Smooth muscle cell (in vitro differentiated cells): ENCODE measurements at regions not wholly inside any gene's neighbourhood (a gene's known extent, or its start where the extent isn't known, plus 50 kb on each side); places are given as distances from the start of the nearest gene placed in this dataset.

ENCODE experiments used
- DNase-seq: peaks from one replicate; lab custom pipeline; 2025; ENCODE audit not compliant: unreplicated experiment; lab: John Stamatoyannopoulos, UW
- H2AFZ ChIP-seq: fragments of 200-600 bp; sonication (generic); 2 replicates; pipeline ENCODE4 v1.6.0; 2016; ENCODE audit warnings: antibody characterized with exemption, low read depth, mild to moderate bottlenecking
- H3F3A ChIP-seq: fragments of 200-600 bp; sonication (generic); 2 replicates; pipeline ENCODE4 v1.6.0; 2017; ENCODE audit warnings: antibody characterized with exemption, low read depth
- H3K27ac ChIP-seq: fragments of 200-600 bp; sonication (generic); 2 replicates; pipeline ENCODE4 v1.5.1; 2016; ENCODE audit warnings: low read depth, mild to moderate bottlenecking
- H3K27me3 ChIP-seq: fragments of 200-600 bp; sonication (generic); 2 replicates; pipeline ENCODE4 v1.6.1; 2016; ENCODE audit warnings: low read depth, mild to moderate bottlenecking
- H3K36me3 ChIP-seq: fragments of 200-600 bp; sonication (generic); 2 replicates; pipeline ENCODE4 v1.5.1; 2016; ENCODE audit warnings: low read depth
- H3K4me1 ChIP-seq: fragments of 200-600 bp; sonication (generic); 2 replicates; pipeline ENCODE4 v1.5.1; 2016; ENCODE audit warnings: low read depth
- H3K4me2 ChIP-seq: fragments of 200-600 bp; sonication (generic); 2 replicates; pipeline ENCODE4 v1.6.0; 2016; ENCODE audit warnings: mild to moderate bottlenecking
- H3K4me3 ChIP-seq: fragments of 200-600 bp; sonication (generic); 2 replicates; pipeline ENCODE4 v1.5.1; 2016; ENCODE audit warnings: mild to moderate bottlenecking
- H3K79me2 ChIP-seq: fragments of 200-600 bp; sonication (generic); 2 replicates; pipeline ENCODE4 v1.6.0; 2016; ENCODE audit warnings: low read depth, mild to moderate bottlenecking
- H3K9ac ChIP-seq: fragments of 200-600 bp; sonication (generic); 2 replicates; pipeline ENCODE4 v1.6.0; 2016; ENCODE audit warnings: low read depth
- H3K9me3 ChIP-seq: fragments of 200-600 bp; sonication (generic); replicated peaks from 2 replicates; pipeline ENCODE4 v1.5.1; 2016; ENCODE audit warnings: low read depth
- H4K20me1 ChIP-seq: fragments of 200-600 bp; sonication (generic); 2 replicates; pipeline ENCODE4 v1.6.0; 2016; ENCODE audit warnings: low read depth
- WGBS: methylation state at CpG from one replicate; pipeline ENCODE4 v1.1.7; 2016; ENCODE audit warnings: low lambda C conversion rate; 5-methylcytosine and 5-hydroxymethylcytosine counted together
- TF ChIP-seq, protein P1 (sequence below): fragments of 200-600 bp; sonication (generic); IDR thresholded peaks from 2 replicates; pipeline ENCODE4 v1.5.1; 2017; ENCODE audit warnings: borderline replicate concordance, mild to moderate bottlenecking, antibody characterized with exemption; ENCODE audit not compliant: insufficient read depth, poor library complexity, severe bottlenecking

DNA sequence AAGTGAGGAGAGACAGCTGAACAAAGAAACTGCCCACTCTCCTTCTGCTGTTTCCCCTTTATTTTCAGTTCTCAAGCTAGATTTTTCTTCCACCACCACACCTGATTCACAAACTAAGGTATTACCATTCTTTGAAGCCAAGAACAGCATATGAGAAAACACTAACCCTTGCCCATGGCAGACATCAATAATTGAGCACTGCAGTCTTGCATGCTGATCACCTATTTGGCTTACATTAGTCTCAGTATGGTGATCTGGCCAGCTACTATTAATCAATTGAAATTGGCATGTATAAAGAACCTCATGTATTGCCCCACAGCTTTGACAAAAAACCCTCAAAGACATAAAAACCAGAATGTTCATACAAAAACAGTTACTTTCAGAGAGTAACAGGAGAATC is 166.3 kb downstream of the SAMD5 start:
- DNase-seq, result no peak
- Histone ChIP-seq H4K20me1 (no peaks in the 10 kb centered on the region), H2AFZ (no peak overlapping the region), H3K4me3 (no peak overlapping the region), H3K36me3 (no peaks in the 10 kb centered on the region), H3K27ac (no peak overlapping the region), H3K79me2 (no peaks in the 10 kb centered on the region), H3K9me3 (no peaks in the 10 kb centered on the region), H3K27me3 (no peaks in the 10 kb centered on the region), H3K4me2 (no peak overlapping the region), H3K9ac (no peak overlapping the region), H3F3A (no peaks in the 10 kb centered on the region), H3K4me1 (no peaks in the 10 kb centered on the region)
- TF ChIP-seq, protein P1, sequence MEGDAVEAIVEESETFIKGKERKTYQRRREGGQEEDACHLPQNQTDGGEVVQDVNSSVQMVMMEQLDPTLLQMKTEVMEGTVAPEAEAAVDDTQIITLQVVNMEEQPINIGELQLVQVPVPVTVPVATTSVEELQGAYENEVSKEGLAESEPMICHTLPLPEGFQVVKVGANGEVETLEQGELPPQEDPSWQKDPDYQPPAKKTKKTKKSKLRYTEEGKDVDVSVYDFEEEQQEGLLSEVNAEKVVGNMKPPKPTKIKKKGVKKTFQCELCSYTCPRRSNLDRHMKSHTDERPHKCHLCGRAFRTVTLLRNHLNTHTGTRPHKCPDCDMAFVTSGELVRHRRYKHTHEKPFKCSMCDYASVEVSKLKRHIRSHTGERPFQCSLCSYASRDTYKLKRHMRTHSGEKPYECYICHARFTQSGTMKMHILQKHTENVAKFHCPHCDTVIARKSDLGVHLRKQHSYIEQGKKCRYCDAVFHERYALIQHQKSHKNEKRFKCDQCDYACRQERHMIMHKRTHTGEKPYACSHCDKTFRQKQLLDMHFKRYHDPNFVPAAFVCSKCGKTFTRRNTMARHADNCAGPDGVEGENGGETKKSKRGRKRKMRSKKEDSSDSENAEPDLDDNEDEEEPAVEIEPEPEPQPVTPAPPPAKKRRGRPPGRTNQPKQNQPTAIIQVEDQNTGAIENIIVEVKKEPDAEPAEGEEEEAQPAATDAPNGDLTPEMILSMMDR, result no peak

GRCh38 chr6:147675281-147675680 is 166.8 kb downstream of the SAMD5 start:
- Histone ChIP-seq H3K9ac (no peak overlapping the region), H3K4me3 (no peak overlapping the region), H3K27ac (no peak overlapping the region), H3K9me3 (no peaks in the 10 kb centered on the region), H3K4me2 (no peak overlapping the region), H3K79me2 (no peaks in the 10 kb centered on the region), H4K20me1 (no peaks in the 10 kb centered on the region), H3F3A (no peaks in the 10 kb centered on the region), H3K27me3 (no peaks in the 10 kb centered on the region), H3K4me1 (no peaks in the 10 kb centered on the region), H2AFZ (no peak overlapping the region), H3K36me3 (no peaks in the 10 kb centered on the region)
- TF ChIP-seq, protein P1, result no peak
- DNase-seq, result no peak
- WGBS, result 89% methylated on average over 6 of the region's 6 CpGs

DNA sequence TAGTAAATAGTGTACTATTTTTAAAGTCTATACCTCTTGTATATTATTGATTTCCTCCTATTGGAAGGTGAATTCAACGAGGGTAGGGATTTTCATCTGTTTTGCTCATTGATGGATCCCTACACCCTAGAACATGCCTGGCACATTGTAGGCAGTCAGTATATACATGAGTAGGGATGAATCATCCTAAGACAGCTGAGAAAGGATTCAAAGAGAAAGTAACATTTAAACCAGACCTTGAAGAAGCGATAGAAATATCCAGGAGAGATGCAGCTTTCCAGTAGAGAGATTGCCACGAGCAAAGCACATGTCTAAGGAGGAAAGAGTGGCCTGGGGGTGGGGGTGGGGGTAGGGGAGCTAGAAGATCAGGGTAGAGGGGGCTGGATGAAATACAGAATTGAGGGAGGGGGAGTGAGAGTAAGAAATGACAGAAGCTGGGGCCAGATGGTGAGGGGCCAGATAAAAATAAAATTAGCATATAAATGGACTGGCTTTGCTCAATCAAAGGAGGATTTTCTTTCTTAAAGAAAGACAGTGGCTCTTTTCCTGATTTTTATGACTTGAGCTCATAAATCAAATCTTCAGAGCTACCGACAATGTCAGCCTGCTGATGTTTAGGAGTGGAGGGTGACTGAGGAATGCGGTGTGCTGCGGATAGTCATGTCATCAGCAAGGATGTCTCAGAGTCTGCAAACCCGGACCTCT is 168.2 kb downstream of the SAMD5 start:
- DNase-seq, result no peak
- H3K4me2 ChIP-seq, result peak overlapping the region; percentile 79
- H3F3A ChIP-seq, result no peaks in the 10 kb centered on the region
- no peaks in the 10 kb centered on the region for H4K20me1 ChIP-seq
- no peak overlapping the region for H3K27ac ChIP-seq
- no peak overlapping the region for H2AFZ ChIP-seq
- no peaks in the 10 kb centered on the region for H3K9me3 ChIP-seq
- no peaks in the 10 kb centered on the region for H3K79me2 ChIP-seq
- no peak overlapping the region for H3K9ac ChIP-seq
- H3K4me1 ChIP-seq, result no peaks in the 10 kb centered on the region
- no peaks in the 10 kb centered on the region for H3K27me3 ChIP-seq
- no peaks in the 10 kb centered on the region for H3K36me3 ChIP-seq
- 29% methylated on average over 7 of the region's 7 CpGs for WGBS
- TF ChIP-seq, protein P1, result no peak
- peak overlapping the region; percentile 28 for H3K4me3 ChIP-seq

GRCh38 chr6:147677647-147678046 is 169.2 kb downstream of the SAMD5 start:
- TF ChIP-seq, protein P1, result no peak
- Histone ChIP-seq H3K4me2 (no peak overlapping the region), H3K27me3 (peaks cover under 1% of the 10 kb centered on the region), H3K79me2 (no peaks in the 10 kb centered on the region), H4K20me1 (no peaks in the 10 kb centered on the region), H3K27ac (no peak overlapping the region), H3K9me3 (no peaks in the 10 kb centered on the region), H3K4me1 (no peaks in the 10 kb centered on the region), H3K36me3 (no peaks in the 10 kb centered on the region), H2AFZ (no peak overlapping the region), H3K4me3 (no peak overlapping the region), H3K9ac (no peak overlapping the region), H3F3A (no peaks in the 10 kb centered on the region)
- 94% methylated on average over 4 of the region's 4 CpGs for WGBS
- DNase-seq, result no peak
